COLO829 (cell line): ENCODE measurements at regions not wholly inside any gene's neighbourhood (a gene's known extent, or its start where the extent isn't known, plus 50 kb on each side); places are given as distances from the start of the nearest gene placed in this dataset.
"Not testable (repeated sequence)": the region's sequence is repeated elsewhere in the genome, so short reads cannot be mapped to it uniquely, and the experiment has no call there.

Source experiments
- DNase-seq: peaks from one replicate; pipeline ENCODE4 v3.0.0; 2012; ENCODE audit warnings: low spot score

DNA sequence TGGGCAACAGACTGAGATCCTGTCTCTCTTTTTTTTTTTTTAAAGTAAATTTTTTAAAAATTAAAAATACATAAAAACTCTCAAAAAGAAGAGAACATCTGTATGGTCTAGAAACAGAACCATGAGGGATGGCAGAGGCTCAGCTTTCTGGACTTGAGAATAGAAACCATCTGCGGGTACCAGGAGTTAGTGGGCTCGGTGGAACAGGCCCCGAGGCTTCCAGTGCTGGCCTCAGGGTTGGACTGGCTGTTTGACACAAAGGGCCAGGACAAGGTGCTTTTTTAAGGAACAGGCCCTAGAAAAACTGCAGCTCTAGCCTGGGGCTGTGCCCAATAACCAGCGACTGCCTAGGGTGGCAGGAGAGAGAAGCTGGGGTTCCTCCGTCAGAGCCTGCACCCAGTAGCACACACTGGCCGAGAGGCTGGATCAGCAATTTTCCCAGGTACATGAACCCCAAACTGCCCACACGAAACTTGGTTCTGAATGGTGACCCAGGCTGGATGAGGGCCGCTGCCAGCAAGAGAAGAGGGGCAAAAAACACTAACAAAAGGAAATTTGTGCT, 131.0 kb upstream of the OLIG3 start:
- DNase-seq, result no peak

DNA sequence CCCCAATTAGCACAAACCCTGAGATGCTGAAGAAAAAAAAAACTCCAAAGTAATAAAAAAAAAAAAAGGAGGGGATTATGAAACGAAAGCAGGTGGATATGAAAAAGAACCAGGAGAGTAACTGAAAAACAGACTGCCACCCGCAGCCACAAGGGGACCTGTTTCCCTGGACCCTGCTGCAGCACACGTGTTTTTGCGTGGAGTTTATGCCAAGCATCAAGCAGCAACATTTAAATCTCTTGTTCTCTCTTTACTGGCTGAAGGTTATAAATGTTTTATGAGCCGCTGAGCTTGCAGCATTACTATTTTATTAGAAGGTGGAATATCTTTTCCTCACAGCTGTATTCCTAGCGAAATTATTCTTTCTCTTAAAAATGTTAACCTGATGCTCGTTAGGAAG, 131.6 kb upstream of the OLIG3 start:
- DNase-seq, result no peak

DNA sequence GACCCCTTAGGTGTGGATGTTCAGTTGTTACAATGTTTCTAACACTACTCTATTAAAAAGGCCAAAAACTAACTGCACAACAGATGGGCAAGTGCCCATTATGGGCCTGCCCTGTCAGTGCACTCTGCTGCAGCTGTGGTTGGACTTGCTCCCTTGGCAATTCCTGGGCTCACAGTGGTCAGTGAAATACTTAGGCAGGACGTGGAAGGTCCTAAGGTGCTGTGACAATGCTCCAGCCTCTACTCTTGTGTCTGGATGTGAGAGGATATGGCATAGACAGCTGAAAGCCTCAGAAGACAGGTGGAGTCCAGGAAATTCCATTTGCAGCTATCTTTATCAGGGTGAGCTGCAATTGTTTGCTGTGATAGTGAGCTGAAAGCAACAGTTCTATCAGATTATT, 136.5 kb upstream of the OLIG3 start:
- no peak for DNase-seq

DNA sequence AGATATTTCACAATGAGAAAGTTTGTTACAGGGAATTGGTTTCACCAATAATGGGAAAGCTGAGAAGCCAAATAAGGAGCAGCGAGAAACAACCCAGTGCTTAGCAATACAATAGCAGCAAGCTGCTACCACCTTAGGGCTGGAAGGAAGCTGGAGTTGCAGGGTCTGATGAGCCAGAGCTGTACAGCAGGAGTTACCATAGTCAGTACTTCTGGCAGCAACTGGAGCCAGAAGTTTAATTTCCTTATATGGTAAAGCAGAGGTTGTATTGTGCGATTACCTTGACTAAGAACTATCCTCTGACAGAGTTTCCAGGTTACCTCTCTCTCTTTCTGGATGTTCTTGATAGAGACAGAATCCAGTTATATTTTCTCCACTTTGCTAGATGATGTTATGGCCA, 137.1 kb upstream of the OLIG3 start:
- DNase-seq, result no peak

DNA sequence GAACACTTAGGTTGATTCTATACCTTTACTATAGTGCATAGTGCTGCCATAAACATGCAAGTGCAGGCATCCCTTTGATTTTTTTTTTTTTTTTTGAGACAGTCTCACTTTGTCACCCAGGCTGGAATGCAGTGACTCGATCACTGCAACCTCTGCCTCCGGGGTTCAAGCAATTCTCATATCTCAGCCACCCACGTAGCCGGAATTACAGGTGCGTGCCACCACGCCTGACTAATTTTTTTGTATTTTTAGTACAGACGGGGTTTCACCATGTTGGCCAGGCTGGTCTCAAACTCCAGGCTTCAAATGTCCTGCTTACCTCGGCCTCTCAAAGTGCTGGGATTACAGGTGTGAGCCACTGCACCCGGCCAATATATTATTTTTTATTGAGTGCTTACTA, 140.0 kb upstream of the OLIG3 start:
- DNase-seq, result not testable (repeated sequence)

DNA sequence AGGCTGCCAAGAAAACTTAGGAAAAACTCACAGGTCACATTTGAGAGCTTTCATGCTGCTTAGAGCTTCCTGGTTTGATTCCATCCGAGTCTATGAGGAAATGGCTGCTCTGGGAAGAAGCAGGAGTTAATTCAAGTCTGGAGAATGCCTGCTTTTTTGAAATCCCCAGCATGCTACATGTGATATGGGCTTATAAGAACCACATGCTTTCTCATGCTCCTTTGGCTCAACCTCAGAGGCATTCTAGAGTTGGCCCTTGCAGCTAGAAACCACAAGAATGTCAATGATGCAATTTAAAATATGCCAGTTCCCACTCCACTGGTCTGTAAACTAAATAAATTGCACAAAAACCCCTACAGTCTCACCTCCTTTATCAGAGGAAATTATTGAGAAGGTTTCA, 142.9 kb upstream of the OLIG3 start:
- peak; percentile 70 for DNase-seq

DNA sequence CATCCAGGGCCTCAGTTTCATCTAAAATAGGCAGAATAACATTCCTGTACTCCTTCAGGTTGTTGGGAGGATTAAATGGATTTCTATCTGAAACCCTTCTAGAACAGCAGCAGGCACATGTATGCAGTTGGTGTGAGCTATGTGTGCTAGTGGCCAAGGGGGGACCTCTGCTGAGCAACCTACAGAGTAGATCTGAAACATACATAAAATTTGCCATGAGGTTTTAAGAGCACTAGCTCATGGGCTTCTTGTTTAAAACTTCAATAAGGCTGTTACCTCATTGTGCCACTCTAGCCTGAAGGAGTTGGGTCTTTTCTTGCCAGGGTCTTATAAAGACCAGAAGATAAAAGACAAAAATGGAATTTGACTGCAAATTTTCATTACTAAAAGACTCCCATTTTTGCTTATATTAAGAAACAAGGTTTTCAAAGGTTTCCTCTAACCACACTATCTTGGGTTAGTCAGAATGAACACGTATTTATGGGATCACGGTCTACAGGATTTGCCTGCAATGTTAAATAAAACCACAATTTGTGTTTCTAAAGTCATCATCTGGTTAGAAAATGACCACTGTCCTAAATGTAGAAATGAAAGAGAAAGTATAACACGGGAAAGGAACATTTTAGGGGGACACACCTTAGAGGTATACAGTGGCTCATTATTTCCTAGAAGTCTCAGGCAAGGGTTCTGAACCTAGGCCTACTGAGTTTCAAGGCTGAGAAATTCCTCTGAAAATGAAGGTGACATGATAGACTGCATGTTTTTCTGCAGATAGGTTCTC, 144.9 kb upstream of the OLIG3 start:
- no peak for DNase-seq

DNA sequence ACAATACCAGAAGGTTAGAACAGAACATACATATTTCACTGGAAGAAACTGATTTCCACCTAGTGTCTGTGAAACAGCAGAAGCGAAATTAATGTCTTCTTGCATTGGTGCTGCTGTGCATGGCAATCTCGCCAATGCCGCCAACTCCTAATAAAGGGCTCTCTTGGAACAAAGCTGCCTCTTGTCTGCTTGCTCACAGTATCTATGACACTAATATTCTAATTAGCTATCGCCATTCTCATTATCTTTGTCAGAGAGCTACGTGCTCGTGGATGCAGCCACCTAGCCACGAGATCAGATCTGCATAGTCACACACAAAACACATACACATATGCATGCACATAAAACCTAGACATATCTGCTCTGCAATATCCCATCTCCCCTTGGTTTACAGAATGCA, 145.9 kb upstream of the OLIG3 start:
- no peak for DNase-seq

DNA sequence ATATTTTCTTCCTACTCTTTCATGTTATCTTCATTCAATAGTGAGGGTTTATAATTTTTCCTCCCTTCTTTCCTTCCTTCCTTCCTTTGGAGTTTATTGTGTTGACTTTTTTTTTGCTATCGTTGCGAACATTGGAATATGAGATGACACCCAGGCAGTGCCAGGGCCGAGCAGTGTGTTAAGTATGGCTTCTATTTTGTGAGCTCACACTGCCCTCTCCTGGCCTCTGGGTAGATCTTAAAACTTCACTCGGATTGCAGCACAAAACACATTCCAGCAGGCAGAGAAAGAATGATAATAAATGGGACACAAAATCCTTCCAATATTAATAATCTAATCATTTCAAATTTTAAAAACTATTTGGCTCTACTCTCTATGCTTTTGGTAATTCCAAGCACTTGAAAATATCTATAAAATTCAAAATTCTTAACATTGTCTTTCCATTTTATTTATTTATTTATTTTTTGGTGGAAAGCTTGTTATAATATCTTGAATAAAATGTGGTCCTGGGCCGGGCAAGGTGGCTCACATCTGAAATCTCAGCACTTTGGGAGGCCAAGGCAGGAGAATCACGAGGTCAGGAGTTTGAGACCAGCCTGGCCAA, 147.4 kb upstream of the OLIG3 start:
- DNase-seq, result peak; percentile 59

DNA sequence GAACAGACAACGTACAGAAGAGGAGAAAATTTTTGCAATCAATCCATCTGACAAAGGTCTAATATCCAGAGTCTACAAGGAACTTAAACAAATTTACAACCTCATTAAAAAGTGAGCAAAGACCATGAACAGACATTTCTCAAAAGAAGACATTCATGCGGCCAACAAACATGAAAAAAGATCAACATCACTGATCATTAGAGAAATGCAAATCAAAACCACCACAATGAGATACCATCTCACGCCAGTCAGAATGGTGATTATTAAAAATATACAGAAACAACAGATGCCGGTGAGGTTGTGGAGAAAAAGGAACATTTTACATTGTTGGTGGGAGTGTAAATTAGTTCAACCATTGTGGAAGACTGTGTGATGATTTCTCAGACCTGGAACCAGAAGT, 149.0 kb upstream of the OLIG3 start:
- DNase-seq, result not testable (repeated sequence)

DNA sequence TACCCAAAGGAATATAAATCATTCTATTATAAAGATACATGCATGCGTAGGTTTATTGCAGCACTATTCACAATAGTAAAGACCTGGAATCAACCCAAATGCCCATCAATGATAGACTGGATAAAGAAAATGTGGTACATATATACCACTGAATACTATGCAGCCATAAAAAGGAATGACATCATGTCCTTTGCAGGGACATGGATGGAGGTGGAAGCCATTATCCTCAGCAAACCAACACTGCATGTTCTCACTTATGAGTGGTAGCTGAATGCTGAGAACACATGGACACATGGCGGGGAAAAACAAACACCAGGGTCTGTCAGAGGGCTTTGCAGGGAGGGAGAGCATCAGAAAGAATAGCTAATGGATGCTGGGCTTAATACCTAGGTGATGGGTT, 149.4 kb upstream of the OLIG3 start:
- not testable (repeated sequence) for DNase-seq

DNA sequence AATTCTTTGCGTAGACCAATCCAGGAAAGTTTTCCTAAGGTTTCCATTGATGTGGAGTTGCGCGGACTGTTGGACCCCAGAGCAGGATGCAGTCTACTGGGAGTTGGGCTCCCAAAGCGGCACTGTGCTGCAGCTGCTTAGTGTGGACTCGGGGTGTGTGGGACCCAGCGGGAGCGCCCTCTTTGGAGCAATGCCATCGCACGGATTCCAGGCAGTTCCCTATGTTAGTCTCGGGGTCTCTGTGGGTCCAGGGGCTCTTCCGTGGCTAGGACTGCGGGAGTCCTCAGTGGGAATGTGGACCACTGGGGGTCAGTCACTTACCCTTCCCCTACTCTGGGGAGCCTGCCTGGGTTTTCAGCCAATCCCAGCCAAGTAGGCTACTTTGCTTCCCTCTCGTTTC, 151.7 kb upstream of the OLIG3 start:
- DNase-seq, result no peak

DNA sequence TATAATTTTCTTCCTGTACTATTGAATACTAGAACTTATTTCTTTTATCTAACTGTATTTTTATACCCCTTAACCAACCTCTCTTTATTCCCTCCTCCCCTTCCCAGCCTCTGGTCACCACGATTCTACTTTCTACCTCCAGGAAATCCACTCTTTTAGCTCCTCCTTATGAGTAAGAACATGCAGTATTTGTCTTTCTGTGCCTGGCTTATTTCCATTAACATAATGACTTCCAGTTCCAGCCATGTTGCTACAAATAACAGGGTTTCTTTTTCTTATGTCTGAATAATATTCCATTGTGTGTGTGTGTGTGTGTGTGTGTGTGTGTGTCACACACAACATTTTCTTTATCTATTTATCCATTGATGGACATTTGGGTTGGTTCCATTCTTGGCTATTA, 152.3 kb upstream of the OLIG3 start:
- DNase-seq, result no peak

DNA sequence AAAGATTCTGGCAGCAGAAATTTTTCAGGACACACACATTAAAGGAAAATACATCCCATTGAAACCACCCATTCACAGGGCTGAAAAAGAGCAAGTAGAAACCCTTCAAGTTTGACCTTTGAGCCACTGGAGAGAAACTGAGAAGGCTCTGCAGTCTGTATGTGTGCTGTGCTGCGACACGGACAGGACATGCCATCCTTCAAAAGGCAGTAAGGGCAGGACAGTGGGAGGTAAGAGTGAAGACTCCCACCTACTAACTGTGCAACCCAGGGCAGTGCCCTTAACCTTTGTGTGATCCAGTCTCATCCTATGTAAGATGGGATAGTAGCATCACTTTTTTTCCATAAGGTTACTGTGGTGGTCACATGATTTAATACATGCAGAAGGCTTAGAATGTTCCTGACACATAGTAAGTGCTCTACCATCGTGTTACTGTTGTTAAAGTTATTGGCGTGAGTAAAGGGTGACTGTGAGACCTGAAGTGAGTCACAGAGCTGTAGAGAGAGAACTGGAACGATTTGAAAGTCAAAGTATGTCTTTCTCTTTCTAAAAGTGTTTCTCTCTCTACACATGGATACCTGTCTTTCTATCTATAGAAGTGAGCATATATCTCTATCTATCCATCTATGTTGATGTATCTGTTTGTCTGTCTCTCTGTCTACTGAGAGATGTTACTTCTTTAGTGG, 153.7 kb upstream of the OLIG3 start:
- no peak for DNase-seq

DNA sequence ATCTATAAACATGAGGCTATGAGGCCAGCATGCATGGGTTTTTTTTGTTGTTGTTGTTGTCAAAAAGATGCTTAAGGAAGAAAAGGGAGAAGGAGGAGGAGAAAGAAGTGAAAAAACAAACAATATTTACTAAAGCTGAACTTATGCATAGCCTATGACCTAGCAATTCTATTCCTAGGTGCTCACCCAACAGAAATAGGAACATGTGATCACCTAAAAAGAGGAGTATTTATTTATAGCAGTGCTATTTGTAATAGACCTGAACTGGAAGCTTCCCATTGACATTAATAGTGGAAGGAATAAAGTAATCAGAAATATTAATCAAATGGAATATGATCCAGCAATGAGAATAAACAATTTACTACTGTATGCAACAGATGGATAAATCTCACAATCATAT, 156.5 kb upstream of the OLIG3 start:
- no peak for DNase-seq

DNA sequence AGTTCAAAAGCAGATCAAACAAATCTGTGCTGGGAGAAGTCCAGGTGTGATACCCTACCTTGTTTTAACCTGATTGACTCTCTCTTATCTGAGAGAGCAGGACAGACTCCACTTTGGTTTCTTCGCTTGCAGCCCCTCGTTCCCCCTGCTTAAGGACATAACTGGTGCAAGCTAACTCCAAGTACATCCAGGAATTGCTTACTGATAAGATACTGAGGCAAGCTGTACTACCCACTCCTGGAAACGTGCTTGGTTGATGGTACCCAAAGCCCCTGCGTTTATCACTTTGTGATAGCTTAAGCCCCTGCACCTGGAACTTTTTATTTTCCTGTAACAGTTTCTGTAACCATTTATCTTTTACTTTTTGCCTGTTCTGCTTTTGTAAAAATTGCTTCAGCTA, 157.0 kb upstream of the OLIG3 start:
- no peak for DNase-seq

DNA sequence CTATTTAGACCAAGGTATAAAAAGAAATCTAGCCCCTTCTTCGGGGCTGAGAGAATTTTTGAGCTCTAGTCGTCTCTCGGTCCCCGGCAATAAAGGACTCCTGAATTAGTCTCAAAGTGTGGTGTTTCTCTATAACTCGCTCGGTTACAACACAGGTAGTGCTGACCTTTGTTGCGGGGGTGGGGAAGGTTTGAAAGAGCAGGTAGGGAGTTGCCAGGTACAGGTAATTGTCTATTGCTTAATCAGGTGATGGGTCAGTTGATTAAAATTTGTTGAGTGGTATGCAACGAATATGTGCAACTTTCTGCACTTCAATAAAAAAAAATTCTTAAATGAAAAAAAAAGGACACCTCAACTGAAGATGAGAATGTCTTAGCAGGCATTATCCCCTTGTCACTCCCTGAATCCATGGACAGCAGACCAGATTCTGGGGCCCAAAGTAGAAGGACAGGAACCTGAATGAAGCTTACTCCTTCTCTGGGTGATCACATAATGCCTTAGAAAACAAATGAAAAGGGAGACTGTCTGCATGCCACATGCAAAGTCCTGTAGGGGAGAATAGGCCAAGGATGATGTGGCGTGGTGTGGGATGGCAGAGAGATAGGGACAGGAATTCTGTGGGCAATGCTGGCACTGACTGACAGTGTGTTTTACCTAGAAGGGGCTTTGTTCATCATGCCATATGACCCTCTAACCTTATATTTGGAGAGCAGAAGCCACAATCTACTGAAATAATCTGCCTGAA, 157.6 kb upstream of the OLIG3 start:
- no peak for DNase-seq

DNA sequence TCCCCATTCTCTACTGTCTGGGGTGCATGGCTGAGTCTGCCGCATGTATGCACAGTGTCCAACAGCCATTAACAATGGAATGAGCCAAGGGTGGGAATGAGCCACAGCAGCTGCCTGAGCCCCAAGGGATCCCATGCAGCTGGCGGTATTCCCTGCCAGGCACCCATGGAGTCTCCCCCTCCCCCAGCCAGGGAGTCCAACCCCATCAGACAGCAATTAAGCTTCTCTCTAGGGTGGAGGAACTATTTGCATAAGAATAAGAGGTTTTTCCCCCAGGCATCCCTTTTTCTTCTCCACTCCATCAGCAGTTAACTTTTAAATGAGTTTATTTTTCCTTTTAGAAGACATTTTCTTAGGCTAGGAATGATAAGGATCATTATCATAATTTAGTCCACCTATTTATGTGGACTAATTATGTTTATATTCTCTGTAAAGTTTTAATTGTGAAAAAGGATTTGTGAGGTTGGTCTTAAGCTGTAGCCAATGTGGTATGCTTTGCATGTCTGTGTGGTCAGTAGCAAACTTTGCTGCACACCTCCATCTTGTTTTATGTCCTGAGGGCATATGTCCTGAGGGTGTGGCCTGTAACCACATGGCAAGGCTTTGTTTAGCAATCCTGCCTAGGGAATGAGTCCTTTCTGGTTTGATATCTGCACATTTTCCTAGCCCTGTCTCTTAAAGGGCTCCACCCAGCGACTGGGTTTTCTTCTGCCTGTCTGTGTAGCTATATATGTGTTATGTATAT, 158.9 kb upstream of the OLIG3 start:
- no peak for DNase-seq

DNA sequence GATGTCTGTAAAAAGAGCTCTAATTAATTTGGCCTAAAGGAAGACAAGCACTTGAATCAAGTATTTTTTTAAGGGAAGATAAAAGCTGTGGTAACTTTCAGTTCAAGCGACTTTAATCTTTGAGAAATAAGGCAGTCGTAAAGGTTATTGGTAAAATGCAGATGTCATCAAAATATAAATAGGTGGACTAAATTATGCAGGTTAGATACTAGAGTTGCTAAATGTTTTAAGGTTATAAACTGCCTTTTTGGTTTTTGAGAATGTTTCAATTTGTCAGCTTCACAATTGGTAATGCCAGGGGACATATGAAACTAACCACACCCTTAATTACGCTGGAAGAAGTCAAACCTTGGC, 159.5 kb upstream of the OLIG3 start:
- no peak for DNase-seq

DNA sequence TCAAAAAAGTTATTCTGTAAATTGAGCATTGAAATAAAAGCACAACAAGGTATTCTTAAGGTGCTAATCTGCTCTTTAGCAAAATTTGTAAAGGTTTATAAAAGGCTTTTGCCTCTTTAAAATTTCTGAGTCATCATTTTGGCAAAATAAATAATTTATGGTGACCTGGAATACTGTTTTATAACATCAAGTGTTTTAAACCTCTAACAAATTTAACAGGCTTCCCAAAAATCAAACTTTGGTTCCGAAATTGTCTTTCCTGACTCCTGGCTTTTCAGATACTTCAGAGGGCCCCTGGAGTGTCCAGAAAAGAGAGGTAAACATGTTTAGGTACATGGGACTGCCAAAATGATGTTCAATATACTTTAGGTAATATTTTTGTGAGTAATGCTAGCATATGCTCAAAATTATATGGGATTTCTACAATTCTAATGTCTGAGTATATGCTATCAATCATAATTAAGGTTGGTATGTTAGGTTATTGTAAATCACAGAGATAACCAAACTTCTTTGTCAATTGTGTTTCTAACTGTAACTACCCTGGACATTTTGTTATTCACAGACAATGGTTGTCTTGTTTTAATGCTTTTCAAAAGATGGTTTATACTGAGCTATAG, 160.3 kb upstream of the OLIG3 start:
- DNase-seq, result no peak

DNA sequence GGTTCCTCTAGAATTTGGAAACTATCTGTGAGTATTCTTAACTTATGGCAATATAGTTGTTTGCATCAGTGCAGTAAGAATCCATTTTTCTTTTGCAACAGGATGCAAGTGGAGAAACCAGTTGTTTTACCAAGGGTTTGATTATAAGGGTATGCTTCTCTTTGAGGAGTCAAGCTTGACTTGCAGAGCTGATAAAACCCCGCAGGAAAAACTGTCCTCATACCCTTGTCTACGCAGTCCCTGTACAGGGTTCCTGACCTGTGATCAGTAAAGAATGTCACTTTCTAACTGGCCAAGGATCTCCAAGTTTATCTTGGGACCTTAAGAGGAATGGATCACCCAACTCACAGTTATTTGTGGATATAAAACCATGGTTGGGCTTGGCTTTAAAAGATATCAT, 161.1 kb upstream of the OLIG3 start:
- no peak for DNase-seq
